GM12873 (cell line): ENCODE measurements at regions not wholly inside any gene's neighbourhood (a gene's known extent, or its start where the extent isn't known, plus 50 kb on each side); places are given as distances from the start of the nearest gene placed in this dataset.

Experiments used
- TF ChIP-seq, protein P1 (sequence below): IDR thresholded peaks from 2 replicates; pipeline ENCODE4 v1.5.1; 2012; ENCODE audit warnings: low read depth, mild to moderate bottlenecking, moderate library complexity, low read length, control low read depth; ENCODE audit not compliant: insufficient read depth; ENCODE audit errors: missing control alignments

DNA sequence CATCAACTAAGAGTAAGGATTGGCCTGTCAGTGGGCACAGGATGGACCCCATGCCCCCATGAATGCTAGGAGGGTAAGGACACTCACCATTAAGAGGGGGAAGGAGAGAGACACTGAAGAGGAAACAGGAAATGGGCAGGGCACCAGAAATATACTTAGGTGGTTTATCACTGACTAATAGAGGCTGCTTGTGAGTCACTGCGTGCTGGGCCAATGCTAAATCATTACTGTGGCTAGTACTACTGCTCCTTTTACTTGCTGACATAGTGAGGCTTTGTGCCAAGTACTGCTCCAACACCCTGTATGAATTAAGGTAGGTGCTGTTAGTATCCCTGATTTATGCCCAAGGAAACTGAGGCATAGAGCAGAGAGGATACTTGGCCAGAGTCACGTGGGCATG lies 130.4 kb upstream of the FRMPD4 start:
- TF ChIP-seq, protein P1, sequence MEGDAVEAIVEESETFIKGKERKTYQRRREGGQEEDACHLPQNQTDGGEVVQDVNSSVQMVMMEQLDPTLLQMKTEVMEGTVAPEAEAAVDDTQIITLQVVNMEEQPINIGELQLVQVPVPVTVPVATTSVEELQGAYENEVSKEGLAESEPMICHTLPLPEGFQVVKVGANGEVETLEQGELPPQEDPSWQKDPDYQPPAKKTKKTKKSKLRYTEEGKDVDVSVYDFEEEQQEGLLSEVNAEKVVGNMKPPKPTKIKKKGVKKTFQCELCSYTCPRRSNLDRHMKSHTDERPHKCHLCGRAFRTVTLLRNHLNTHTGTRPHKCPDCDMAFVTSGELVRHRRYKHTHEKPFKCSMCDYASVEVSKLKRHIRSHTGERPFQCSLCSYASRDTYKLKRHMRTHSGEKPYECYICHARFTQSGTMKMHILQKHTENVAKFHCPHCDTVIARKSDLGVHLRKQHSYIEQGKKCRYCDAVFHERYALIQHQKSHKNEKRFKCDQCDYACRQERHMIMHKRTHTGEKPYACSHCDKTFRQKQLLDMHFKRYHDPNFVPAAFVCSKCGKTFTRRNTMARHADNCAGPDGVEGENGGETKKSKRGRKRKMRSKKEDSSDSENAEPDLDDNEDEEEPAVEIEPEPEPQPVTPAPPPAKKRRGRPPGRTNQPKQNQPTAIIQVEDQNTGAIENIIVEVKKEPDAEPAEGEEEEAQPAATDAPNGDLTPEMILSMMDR: no peak

DNA sequence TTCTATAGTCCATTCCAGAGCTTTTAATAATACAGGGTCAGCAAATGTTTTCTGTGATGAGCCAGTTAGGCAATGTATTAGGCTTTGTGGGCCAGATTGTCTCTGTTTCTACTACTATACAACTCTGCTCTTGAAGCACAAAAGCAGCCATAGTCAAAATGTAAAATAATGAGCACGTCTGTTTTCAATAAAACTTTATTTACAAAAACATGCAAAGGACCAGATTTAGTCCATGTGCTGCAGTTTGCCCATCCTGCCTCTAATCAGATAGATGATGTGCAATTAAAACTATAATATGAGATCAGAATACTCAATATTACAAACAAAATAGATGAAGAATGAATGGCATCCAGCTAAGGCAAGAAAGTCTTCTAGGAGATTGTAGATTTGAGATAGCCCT lies 127.8 kb upstream of the FRMPD4 start:
- TF ChIP-seq, protein P1: no peak

DNA sequence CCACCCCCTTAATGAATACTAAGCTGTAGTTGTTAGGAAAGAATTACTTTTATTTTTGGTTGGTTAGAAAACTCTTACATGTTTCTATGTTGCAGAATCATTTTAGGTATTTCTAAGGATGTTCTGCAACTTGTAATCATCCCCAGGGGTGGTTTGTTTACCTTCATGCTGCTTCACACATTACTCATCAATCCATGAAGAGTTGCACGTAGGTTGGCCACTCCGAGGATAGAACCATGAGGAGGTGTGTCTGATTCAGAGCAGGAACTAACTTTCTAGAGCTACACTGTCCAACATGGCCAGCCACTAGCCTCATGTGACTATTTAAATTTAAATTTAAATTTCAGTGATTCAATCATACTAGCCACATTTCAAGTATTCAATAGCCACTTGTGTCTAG lies 127.2 kb upstream of the FRMPD4 start:
- TF ChIP-seq, protein P1: no peak

DNA sequence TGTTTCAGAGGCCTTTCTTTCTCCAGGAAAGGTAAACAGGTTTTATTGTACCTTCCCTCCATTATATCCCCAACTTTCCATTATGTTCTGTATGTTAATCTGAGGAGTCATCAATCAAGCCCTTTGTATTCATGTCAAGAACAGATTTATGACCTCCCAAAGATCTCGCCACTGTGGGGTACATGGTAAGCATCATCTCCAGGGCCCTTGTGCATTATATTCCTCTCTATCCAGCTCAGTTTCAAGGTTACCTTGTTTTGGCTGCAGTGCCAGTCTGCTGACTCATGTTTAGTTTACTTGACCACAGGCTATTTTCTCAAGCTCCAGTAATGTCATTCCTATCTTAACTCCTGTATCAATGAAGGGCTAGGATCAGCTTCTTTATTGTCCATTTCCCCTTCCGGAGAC lies 125.1 kb upstream of the FRMPD4 start:
- TF ChIP-seq, protein P1: no peak

DNA sequence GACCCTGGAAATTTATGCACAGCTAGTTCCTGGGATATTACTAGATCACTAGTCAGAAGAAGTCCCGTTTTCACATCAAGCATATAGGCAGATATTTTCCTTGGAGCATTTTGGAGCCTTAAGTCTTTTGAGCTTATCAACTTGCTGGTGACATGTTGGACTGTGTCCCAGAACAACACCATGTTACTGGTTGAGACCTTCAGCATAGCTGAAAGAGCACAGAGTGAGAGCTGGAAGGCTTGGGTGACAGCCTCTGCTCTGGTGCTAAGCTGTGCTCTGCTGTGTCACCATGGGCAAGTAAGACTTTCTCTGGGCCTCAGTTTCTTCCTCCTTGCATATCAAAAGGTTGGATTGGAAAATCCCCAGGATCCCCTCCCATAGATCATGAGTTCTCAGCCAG lies 116.6 kb upstream of the FRMPD4 start:
- TF ChIP-seq, protein P1: no peak

DNA sequence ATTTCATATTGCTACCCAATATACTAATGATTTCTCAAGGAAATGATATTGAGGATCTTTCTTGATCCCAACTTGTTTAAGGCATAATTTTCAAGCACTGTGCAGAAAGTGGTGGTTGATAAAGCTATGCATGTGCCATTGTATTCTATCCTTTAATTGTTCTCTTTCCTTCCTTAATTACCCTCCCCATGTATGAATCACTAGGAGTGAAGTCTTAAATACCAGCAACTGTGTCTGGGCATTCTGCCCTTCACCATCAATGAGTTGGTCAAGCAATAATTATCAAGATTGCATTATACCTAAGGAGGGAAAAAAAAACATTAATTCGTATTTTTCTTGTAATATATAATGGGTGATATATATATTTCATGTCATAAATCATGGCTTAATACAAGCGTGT lies 111.8 kb upstream of the FRMPD4 start:
- TF ChIP-seq, protein P1: no peak

DNA sequence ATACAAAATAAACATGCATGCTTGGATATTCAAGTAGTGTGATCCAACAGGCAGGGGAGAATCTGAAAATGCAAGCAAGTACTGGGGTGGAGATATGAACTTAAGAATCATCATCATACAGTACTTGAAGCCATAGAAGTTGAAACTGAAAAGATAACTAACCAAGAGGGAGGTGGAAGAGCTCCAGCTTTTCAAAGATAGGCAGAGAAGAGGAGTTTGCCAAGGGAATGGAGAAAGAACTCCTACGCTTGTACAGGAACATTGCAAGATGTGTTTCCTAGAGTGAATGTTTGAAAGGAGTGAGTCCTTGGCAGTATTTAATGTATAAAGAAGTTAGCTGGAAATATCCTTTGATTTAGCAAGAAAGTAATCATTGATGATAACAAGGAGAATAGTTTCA lies 106.2 kb upstream of the FRMPD4 start:
- TF ChIP-seq, protein P1: no peak
